Mammary epithelial cell (primary cell): ENCODE measurements at regions not wholly inside any gene's neighbourhood (a gene's known extent, or its start where the extent isn't known, plus 50 kb on each side); places are given as distances from the start of the nearest gene placed in this dataset.

Experiments
- EZH2 ChIP-seq: IDR thresholded peaks from 2 replicates; pipeline ENCODE4 v1.6.1; 2012; ENCODE audit warnings: low read length, inconsistent platforms, borderline replicate concordance
- TF ChIP-seq, protein P1 (sequence below), 2 donors: IDR thresholded peaks in 1 of 2; conservative IDR thresholded peaks in 1 of 2; 2 replicates each; pipeline ENCODE4 v1.5.1; 2011 to 2012; ENCODE audit warnings: inconsistent platforms in 2 of 2, low read length in 2 of 2, mild to moderate bottlenecking in 2 of 2, control low read depth in 1 of 2, low read depth in 1 of 2; ENCODE audit not compliant: insufficient read depth in 1 of 2; ENCODE audit errors: extremely low read depth in 1 of 2

- TF ChIP-seq, protein P1, sequence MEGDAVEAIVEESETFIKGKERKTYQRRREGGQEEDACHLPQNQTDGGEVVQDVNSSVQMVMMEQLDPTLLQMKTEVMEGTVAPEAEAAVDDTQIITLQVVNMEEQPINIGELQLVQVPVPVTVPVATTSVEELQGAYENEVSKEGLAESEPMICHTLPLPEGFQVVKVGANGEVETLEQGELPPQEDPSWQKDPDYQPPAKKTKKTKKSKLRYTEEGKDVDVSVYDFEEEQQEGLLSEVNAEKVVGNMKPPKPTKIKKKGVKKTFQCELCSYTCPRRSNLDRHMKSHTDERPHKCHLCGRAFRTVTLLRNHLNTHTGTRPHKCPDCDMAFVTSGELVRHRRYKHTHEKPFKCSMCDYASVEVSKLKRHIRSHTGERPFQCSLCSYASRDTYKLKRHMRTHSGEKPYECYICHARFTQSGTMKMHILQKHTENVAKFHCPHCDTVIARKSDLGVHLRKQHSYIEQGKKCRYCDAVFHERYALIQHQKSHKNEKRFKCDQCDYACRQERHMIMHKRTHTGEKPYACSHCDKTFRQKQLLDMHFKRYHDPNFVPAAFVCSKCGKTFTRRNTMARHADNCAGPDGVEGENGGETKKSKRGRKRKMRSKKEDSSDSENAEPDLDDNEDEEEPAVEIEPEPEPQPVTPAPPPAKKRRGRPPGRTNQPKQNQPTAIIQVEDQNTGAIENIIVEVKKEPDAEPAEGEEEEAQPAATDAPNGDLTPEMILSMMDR (conservative IDR thresholded peaks at IDR 0.05 in 1 of 2, IDR thresholded peaks at IDR 0.05 in 1 of 2; ENCODE audit: extremely low read depth in 1 of 2, insufficient read depth in 1 of 2, low read depth in 1 of 2, low read length in 2 of 2): no peak
- TF ChIP-seq EZH2: no peak
These were observed 194.5 kb upstream of the STK17B start for GRCh38 chr2:196365923-196366322.
